GM12891 (cell line): ENCODE measurements at regions not wholly inside any gene's neighbourhood (a gene's known extent, or its start where the extent isn't known, plus 50 kb on each side); places are given as distances from the start of the nearest gene placed in this dataset.

Experiments used
- POLR2A ChIP-seq: IDR thresholded peaks from 2 replicates; pipeline ENCODE4 v1.6.1; 2011; ENCODE audit warnings: low read depth, low read length, control low read depth
- POLR2AphosphoS5 ChIP-seq: IDR thresholded peaks from 2 replicates; pipeline ENCODE4 v1.6.1; 2011; ENCODE audit warnings: low read depth, low read length, control low read depth
- TAF1 ChIP-seq: IDR thresholded peaks from 2 replicates; pipeline ENCODE4 v1.6.1; 2011; ENCODE audit warnings: low read depth, low read length, control low read depth

- TF ChIP-seq POLR2A (no peak), POLR2AphosphoS5 (no peak), TAF1 (no peak)
These were observed 337.1 kb upstream of the SGCD start for GRCh38 chr5:155989879-155990278.
